GM19023 (cell line): ENCODE measurements at regions not wholly inside any gene's neighbourhood (a gene's known extent, or its start where the extent isn't known, plus 50 kb on each side); places are given as distances from the start of the nearest gene placed in this dataset.
"Not testable (repeated sequence)": the region's sequence is repeated elsewhere in the genome, so short reads cannot be mapped to it uniquely, and the experiment has no call there.

Source experiments
- ATAC-seq: cut with Tn5 transposase; IDR thresholded peaks from one replicate; pipeline ENCODE4 v1.9.1; 2021; ENCODE audit warnings: mild to moderate bottlenecking, moderate library complexity; ENCODE audit not compliant: unreplicated experiment

DNA sequence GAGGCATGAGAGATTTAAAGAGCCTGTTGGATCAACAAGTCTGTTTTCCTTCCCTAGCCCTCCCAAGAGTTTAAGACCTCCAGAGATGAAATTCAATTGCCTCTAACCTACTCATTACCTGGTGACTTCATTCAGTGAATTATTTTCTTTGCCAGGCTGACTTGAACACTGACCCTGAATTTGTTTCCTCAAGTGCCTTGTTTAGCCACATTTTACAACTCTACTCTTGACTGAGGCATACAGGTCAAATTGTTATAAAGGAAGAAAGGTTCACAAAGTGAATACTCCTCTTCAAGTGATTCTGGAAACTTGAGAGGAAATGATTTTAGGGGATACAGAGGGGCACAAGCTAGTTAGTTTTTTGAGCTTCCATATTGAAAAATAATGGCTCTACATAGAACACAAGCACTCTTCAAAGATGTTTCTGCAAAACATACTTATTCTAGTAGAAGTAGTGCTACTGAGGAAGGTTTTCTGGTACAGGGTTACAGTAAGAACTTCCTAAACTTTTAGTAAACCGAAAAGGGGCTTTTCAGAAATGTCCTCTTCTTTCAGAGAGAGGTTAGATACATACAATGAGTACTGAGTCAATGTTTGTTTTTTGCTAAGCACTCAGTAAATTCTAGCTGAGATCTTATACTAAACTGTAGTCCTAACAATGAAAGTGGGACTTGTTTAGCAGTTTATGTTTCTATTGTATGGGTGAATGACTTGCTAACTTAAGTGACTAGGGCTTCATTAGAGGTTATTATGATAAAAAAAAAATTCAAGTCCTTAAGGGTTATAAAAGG is 137.4 kb upstream of the SATB1 start:
- no peak for ATAC-seq

DNA sequence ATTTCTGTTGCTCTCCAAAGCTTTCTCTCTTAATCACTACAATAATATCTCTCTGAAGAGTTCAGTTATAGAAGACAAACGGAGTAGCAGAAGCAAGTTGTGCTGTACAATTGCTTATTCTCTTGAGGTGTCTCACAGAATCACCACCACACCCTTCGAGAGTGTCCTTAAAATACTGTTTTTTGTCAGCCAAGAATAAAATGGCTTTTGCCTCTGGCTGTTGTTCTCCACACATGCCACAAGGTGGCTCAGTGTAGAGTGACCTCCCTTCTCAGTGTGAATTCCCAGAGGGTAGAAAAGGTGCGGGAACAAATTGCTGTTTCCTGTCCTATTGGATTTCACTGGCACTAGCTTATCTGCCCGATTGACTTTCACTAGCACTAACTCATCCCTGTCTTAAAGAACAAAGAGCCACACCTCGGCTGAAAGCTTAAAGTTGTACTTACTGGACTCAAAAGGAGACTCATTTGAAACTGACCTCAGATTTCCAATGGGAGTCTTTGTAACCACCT is 134.2 kb upstream of the SATB1 start:
- no peak for ATAC-seq

DNA sequence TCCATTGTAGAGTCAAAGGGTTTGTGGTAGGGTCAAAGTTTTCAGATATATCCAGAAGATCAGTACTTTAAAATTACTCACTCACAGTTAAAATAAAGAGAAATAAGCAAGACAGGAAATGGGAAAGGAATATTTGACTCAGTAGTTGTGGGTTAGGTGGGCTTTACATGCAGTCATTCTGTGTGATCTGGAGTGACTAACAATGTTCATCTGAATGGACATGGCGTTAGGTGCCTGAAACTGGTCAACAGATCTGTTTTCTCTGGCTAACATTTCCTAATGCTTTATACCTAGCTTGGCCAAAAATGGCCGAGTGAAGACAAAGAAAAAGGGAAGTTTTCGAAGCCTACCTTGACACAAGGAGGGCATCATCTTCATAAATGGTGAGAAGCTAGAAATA is 133.4 kb upstream of the SATB1 start:
- ATAC-seq: no peak

DNA sequence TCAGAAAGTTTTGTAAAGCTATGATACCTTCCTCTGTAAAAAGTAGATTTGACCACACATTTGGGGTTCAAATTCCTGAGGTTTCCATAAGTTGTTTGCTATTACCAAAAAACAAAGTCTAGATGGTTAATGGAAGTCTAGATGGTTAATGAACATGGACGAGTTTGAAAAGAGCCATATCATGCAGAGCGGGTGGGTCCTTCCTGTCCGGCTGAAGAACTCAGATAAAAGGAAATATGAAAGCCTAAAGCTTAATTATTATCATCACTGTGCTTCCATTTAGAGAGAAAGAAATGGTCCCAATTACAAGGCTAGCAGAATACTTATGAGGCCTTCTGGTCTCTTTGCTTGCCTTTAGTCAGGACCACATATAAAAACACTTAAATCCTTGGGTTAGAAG is 132.1 kb upstream of the SATB1 start:
- ATAC-seq: no peak

DNA sequence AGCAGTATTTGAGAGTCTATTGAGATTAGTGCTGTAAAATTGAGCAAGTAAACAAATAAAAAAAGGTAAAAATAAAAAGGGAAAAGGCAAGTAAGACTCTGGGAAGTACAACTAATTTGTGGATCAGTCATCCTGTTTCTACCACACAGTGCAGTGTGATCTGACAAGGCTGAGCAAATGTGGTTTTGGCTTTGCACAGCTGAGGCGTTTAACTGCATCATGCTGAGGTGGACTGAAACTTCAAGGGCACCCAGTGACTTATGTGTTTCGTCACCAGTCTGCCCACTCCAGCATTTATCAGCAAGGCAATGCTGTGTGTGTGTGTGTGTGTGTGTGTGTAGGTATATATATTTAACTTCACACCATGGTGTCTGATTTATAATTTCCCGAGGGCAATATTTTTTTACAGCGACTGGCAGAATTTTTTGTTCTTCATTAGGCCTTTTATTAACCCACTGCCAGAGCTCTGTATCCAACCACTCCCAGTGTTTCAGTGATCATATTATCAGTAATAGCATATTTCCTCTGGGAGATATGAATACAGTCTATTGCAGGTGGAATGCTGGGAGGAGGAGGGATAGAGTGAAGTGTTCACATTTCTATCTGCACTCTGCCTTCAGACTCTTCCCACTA is 131.5 kb upstream of the SATB1 start:
- ATAC-seq: peak; percentile 79

DNA sequence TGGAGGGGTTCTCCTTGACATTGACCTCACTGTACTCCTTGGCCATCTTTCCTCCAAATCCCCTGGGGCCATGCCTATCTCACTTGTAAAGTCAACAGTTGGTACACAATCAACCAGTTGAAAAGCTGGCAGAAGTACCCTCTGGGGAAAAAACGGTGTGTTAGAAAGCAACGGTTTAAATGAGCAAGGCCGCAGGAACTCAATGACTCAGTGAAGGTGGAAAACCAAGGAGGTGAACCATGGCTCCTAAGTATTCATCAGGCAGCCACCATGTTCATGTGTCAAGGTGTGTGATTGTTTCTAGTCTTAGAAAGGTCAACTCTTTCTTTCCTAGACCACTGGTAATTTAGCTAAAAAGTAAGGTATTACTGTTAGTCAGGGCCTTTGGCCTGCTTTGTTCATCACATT is 130.9 kb upstream of the SATB1 start:
- peak; percentile 13 for ATAC-seq

DNA sequence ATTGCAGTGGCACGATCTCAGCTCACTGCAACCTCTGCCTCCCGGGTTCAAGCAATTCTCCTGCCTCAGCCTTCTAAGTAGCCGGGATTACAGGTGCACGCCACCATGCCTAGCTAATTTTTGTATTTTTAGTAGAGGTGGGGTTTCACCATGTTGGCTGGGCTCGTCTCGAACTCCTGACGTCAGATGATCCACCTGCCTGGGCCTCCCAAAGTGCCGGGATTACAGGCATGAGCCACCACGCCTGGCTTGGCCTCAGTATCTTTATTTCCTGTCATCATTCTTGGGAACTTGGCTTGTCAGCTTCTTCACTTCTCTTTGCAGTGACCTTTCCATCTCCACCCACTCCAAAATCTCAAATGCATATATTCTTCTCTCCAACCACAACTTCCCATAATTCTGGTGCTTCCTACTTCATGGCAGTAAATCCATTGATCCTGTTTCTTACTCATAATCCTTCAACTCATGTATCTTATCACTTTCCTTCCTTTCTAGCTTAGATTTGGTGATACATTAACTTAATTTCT is 127.5 kb upstream of the SATB1 start:
- ATAC-seq: not testable (repeated sequence)

DNA sequence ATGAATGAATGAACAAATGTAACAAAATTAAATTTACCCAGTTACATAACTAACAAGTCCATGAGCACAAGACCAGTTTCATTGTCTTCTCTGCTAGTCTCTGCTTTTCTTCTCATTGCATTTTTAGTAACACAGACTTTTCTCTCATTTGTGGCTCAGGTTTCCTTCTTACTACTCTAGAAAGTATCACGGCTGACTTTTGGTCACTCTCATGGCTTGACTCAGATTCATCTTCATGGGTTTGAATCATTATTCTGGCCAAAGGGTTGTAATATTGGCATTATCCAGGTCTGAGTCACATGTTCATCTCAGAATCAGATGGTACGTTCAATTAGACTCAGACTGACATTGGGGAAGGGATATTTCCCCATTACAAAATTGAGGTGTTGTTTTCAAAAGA is 121.5 kb upstream of the SATB1 start:
- no peak for ATAC-seq

DNA sequence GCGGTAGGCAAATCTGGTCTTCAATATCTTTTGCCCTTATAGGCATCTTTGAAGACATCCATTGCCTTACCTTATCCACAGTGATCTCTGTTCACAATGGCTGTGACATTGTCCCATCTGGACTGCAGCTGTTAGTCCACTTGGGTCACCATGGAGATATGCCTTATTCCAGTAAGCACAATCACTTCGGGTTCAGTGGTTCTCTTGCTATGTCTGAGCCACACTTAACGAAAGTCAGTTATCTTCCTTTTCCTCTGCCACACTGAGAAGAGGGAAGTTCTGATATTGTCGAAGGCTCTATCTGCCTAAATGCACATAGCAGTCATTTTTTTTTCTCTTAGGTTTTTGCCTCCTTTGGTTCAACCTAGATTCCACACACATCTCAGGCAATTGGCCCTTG is 119.0 kb upstream of the SATB1 start:
- ATAC-seq: no peak

DNA sequence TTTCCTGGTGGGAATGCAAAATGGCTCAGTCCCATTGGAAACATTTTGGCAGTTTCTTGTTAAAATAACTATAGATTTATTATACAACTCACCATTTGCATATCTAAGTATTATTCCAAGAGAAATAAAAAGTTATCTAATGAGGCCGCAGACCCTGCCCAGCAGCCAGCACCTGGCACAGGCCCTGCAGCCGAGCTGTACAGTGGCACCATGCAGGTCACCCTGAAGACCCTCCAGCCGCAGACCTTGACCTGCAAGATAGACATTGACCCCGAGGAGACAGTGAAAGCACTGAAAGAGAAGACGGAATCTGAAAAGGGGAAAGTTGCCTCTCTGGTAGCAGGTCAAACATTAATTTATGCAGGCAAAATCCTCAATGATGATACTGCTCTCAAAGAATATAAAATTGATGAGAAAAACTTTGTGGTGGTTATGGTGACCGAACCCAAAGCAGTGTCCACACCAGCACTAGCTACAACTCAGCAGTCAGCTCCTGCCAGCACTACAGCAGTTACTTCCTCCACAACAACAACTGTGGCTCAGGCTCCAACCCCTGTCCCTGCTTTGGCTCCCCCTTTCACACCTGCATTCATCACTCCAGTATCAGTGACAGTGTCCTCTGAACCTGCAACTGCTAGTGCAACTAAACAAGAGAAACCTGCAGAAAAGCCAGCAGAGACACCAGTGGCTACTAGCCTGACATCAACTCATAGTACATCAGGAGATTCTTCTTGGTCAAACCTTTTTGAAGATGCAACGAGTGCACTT is 113.5 kb upstream of the SATB1 start:
- no peak for ATAC-seq

DNA sequence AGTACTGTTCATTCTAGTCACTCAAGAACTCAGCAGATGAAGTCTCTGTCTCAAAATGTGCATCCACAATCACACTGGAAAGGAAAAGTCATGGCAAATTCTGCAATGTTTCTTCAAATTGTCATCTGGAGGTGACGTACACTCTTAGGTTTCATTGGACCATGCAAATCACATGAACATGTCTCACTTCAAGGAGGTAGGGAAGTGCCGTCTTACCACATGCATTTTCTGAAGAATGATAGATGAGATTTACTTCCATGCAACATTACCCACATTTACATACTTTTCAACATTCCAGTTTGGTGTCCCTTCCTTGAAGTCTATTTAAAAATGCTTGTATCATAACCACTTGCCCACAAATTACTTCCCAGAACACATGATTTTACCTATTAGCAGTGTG is 107.9 kb upstream of the SATB1 start:
- no peak for ATAC-seq

DNA sequence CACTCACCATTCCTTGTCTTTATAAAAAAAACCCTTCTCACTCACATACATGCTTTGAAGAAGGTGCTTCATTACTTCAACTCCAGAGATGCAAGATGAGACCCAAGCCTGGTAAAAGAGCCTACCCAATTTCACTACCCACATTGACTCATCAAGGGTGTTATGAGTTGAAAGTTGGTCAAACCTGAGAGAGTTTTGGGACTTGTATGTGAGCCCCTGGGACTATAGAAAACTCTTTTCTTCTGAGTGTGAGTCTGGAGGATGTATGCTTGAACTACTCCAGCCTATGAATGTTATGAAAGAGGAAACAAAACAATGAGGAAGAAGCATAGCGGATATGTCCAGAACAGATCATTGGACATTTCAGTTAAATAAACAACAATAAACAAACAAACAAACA is 106.5 kb upstream of the SATB1 start:
- no peak for ATAC-seq

DNA sequence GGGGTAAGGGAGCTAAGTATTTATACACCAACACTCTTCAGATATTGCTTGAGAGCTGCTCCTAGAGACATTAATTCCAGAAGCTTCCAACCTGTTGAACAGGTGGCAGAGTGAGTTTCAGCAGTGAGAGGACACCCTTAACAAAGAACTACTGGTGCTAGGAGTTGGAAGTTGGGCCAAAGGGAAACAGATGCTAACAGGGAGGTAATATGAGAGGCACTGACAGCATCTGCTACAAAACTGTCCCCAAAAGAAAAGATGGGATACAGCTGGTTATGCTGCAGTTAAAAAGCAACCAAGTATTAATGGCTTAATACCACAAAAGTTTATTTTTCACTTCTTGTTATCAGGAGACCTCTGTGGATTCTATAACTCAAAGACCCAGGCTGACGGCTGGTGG is 104.5 kb upstream of the SATB1 start:
- ATAC-seq: no peak

DNA sequence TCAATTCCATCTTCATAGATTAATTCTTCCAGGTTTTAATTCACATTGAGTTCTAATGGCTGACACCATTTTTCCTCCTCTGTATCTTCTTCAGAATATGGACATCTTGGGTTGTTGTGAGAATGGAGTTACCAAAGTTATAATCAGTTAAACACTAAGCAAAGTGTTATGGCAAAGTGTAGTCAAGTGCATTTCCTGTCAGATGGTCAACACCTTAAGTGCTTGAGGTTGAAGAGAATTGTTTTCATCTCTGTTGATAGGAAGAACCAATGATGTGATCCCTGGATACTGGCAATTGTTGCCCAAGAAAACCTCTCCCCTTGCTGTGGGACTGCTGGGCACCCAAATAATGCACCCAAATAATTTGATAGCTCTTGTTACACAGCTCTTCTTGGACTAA is 102.6 kb upstream of the SATB1 start:
- ATAC-seq: no peak

DNA sequence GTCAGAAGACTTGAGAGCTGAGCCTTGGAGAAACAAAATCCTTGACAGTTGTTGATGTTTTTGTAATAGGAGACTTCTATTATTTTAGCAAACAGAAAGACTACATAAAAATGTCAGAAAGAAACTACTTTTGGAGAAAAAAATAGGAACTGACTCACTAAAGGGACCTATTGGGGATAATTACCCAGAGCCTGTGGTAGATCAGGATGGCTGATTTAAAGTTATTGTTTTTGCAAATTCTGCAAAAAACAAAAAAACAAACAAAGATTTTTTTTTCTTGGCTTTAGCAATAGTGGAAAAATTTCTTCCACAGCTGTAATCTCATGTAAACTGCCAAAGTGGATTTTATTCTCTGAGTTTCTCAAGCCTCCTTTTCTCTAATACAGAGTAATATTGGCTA is 101.5 kb upstream of the SATB1 start:
- ATAC-seq: no peak

DNA sequence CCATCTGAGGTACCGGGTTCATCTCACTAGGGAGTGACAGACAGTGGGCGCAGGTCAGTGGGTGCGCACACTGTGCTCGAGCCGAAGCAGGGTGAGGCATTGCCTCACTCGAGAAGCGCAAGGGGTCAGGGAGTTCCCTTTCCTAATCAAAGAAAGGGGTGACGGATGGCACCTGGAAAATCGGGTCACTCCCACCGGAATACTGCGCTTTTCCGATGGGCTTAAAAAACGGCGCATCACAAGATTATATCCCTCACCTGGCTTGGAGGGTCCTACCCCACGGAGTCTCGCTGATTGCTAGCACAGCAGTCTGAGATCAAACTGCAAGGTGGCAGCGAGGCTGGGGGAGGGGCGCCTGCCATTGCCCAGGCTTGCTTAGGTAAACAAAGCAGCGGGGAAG is 91.0 kb upstream of the SATB1 start:
- ATAC-seq: not testable (repeated sequence)

DNA sequence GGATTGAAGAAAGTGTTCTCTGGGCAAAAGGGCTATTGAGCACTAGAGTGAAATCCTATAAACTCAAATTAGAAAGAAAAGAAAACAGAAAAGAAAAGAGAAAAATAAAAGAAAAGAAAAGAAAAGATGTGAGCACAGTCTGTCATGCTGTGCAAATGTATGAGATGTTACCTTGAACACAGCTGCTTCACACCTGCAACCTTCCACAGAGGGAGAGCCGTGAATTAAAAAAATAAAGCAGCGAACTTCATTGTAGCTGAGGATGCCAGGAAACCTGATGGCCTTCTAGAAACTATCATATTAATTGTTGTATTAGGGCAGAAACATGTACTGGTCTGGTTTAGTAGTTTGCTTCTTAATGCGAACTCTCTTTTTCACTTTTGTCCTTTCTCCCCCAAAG is 88.0 kb upstream of the SATB1 start:
- ATAC-seq: no peak

DNA sequence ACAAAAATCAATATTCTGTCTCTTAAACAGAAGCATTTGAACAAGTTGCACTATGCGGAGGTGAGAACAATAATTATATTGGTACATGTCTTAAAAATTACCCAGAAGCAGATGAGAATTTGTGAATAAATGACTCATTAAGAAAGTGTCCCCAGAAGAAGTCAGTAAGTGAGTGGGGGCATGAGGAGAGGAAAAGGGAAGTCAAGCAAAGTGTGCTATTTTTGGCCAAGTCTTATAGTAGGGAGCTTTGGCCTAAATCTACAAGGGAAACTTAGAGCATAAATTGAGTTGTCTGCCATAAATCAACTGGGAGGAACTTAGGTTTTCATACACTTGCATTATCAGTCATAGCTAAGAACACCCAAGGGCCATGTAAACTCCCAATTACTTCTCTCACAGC is 86.9 kb upstream of the SATB1 start:
- ATAC-seq: no peak

DNA sequence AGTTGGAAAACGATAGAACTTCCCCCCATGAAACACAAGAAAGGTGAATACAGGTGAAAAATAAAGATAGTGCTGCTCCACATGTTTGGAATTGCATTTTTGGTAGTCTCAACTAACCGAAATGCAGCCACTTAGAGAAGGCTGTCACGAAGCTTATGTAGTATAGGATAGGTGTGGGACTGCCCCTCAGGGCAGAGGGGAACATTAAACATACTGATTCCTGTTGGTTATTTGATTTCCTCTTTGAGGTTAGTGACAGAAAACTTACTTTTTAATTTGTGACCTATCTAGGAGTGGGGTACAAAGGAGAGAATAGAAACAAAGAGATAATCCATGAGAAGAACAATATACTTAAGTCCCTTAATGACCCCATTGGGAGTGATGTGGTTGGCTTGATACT is 85.8 kb upstream of the SATB1 start:
- no peak for ATAC-seq

DNA sequence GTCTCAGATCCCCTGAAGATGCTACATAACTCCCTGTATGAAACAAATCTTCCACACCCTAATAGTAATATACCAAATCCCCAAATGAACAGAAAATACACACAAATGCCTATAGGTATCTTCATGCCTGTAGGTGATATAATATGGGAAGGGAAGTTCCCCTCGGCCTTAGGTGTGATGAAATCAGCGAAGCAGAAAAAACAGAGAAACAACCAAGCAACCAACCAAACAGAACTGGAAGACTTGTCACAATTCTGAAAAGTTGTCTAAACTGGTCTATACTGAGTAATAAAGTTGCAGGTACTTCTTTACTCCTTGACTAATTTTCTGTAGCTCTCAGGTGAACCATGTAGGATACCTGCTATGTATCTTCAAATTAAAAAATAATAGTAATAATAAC is 82.2 kb upstream of the SATB1 start:
- no peak for ATAC-seq

DNA sequence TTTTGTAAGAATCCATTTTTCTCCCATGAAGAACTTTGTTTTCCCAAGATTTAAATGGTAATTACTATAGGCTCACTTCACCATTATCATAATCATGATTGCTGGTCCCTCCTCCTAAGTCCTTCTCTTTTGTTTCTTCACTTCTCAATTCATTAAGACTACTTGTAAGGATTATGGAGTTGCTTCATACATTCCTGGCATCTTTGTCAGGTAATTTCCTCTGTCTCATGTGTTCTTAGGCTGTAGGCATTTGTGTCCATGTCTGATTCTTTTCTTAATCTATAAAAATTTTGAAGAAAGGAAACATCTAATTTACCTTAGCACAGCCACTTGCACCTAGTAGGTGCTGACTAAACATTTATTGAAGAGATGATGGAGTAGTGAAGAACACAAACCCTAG is 79.9 kb upstream of the SATB1 start:
- ATAC-seq: no peak
